ENCODE measurements at regions not wholly inside any gene's neighbourhood (a gene's known extent, or its start where the extent isn't known, plus 50 kb on each side); places are given as distances from the start of the nearest gene placed in this dataset.

DNA sequence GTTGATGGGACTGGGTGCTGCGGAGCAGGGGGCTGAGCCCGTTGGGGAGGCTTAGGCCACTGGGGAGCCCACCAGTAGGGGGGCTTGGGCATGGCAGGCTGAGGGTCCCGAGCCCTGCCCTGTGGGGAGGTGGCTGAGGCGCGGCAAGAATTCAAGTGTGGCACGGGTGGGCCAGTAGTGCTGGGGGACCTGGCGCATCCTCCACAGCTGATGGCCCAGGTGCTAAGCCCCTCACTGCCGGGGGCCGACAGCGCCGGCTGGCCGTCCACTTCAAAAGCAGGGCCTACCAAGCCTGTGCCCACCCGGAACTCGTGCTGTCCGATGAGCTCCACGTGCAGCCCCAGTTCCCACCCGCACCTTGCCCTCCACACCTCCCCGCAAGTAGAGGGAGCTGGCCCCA is 917.5 kb downstream of the TAF11L14 start:
- TF ChIP-seq POLR2A (IDR thresholded peaks at IDR 0.05), result no peak
- TF ChIP-seq, protein P1, sequence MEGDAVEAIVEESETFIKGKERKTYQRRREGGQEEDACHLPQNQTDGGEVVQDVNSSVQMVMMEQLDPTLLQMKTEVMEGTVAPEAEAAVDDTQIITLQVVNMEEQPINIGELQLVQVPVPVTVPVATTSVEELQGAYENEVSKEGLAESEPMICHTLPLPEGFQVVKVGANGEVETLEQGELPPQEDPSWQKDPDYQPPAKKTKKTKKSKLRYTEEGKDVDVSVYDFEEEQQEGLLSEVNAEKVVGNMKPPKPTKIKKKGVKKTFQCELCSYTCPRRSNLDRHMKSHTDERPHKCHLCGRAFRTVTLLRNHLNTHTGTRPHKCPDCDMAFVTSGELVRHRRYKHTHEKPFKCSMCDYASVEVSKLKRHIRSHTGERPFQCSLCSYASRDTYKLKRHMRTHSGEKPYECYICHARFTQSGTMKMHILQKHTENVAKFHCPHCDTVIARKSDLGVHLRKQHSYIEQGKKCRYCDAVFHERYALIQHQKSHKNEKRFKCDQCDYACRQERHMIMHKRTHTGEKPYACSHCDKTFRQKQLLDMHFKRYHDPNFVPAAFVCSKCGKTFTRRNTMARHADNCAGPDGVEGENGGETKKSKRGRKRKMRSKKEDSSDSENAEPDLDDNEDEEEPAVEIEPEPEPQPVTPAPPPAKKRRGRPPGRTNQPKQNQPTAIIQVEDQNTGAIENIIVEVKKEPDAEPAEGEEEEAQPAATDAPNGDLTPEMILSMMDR (IDR thresholded peaks at IDR 0.05), result no peak
